Keratinocyte (primary cell): ENCODE measurements at regions not wholly inside any gene's neighbourhood (a gene's known extent, or its start where the extent isn't known, plus 50 kb on each side); places are given as distances from the start of the nearest gene placed in this dataset.
"Not testable (repeated sequence)": the region's sequence is repeated elsewhere in the genome, so short reads cannot be mapped to it uniquely, and the experiment has no call there.

Experiments used
- EZH2 ChIP-seq: IDR thresholded peaks from one replicate; pipeline ENCODE4 v1.6.1; 2012; ENCODE audit warnings: inconsistent platforms, mild to moderate bottlenecking, low read length, moderate library complexity
- TF ChIP-seq, protein P1 (sequence below), 3 experiments: IDR thresholded peaks in 1 of 3; conservative IDR thresholded peaks in 1 of 3; optimal IDR thresholded peaks in 1 of 3; 2 replicates in 2 of 3; 3 replicates in 1 of 3; pipeline versions ENCODE3 to v1.5.1; 2011; ENCODE audit warnings: low read length in 3 of 3, mild to moderate bottlenecking in 3 of 3, moderate library complexity in 2 of 3, control low read depth in 1 of 3, inconsistent platforms in 1 of 3; ENCODE audit not compliant: insufficient read depth in 2 of 3; ENCODE audit errors: extremely low read depth in 1 of 3

DNA sequence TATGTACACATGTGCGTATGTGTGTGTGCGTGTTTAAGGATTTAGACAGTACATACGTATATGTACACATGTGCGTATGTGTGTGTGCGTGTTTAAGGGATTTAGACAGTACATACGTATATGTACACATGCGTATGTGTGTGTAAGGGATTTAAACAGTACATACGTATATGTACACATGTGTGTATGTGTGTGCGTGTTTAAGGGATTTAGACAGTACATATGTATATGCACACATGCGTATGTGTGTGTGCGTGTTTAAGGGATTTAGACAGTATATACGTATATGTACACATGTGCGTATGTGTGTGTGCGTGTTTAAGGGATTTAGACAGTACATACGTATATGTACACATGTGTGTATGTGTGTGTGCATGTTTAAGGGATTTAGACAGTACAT, 102.1 kb upstream of the ALKAL2 start:
- TF ChIP-seq, protein P1, sequence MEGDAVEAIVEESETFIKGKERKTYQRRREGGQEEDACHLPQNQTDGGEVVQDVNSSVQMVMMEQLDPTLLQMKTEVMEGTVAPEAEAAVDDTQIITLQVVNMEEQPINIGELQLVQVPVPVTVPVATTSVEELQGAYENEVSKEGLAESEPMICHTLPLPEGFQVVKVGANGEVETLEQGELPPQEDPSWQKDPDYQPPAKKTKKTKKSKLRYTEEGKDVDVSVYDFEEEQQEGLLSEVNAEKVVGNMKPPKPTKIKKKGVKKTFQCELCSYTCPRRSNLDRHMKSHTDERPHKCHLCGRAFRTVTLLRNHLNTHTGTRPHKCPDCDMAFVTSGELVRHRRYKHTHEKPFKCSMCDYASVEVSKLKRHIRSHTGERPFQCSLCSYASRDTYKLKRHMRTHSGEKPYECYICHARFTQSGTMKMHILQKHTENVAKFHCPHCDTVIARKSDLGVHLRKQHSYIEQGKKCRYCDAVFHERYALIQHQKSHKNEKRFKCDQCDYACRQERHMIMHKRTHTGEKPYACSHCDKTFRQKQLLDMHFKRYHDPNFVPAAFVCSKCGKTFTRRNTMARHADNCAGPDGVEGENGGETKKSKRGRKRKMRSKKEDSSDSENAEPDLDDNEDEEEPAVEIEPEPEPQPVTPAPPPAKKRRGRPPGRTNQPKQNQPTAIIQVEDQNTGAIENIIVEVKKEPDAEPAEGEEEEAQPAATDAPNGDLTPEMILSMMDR (optimal IDR thresholded peaks at IDR 0.05 in 1 of 3, IDR thresholded peaks at IDR 0.05 in 1 of 3, conservative IDR thresholded peaks at IDR 0.05 in 1 of 3; ENCODE audit: extremely low read depth in 1 of 3, insufficient read depth in 2 of 3, low read length in 3 of 3), result not testable (repeated sequence)
- not testable (repeated sequence) for TF ChIP-seq EZH2
